K562 (cell line): ENCODE measurements at regions not wholly inside any gene's neighbourhood (a gene's known extent, or its start where the extent isn't known, plus 50 kb on each side); places are given as distances from the start of the nearest gene placed in this dataset.
A peak's percentile ranks its signal among the peaks of the same experiment; 100 is the strongest.

ENCODE experiments used
- ATAC-seq: fragments of 200-7000 bp; cut with Tn5 transposase; 3 replicates; pipeline ENCODE4 v1.9.1; 2020; ENCODE audit warnings: moderate library complexity
- BruUV-seq: library from RNA; stranded (reverse); fragments of 400-500 nt; replicated peaks from 2 replicates; lab custom pipeline; 2021; lab: Mats Ljungman, UMichigan
- CTCF ChIA-PET: fragments of 300-600 bp; formaldehyde crosslinking; extraction: SDS; loops from one replicate; lab custom pipeline; 2021; ENCODE audit warnings: low intra/inter-chr PET ratio; lab: Yijun Ruan, JAX
- POLR2A ChIA-PET: fragments of 300-600, 350-650 bp; sonication (Branson Sonifier 250); formaldehyde crosslinking; extraction: SDS; loops from one replicate; lab custom pipeline; 2021; ENCODE audit warnings: antibody characterized with exemption, inconsistent platforms; lab: Yijun Ruan, JAX
- DNase-seq, 4 experiments: peaks; one replicate each; pipeline versions ENCODE4 v3.0.0 to v3.0.0-alpha.2; 2011 to 2018; ENCODE audit warnings: low spot score in 3 of 4, mixed read lengths in 3 of 4; ENCODE audit errors: extremely low read depth in 1 of 4
- FAIRE-seq: peaks from 2 replicates; lab custom pipeline; 2011; peaks lifted over from hg19 to GRCh38; lab: Jason Lieb, UNC
- H2AFZ ChIP-seq: 2 replicates; pipeline ENCODE4 v1.6.0; 2011; ENCODE audit warnings: low read depth, low read length, control low read depth, inconsistent platforms
- H3K27ac ChIP-seq: fragments of 200-600 bp; 3 replicates; pipeline ENCODE4 v1.8.0; 2011; ENCODE audit warnings: low read depth, mild to moderate bottlenecking, control low read depth, inconsistent platforms, low read length, moderate library complexity, mixed read lengths; ENCODE audit errors: extremely low read depth
- H3K27me3 ChIP-seq, 2 experiments: fragments of 300-600 bp in 1 of 2; 2 replicates in 1 of 2; 3 replicates in 1 of 2; pipeline versions ENCODE4 v1.6.0 to v1.8.0; 2011; ENCODE audit warnings: inconsistent platforms in 2 of 2, low read length in 2 of 2, mild to moderate bottlenecking in 1 of 2, mixed read lengths in 1 of 2, moderate library complexity in 1 of 2; ENCODE audit not compliant: control insufficient read depth in 2 of 2, insufficient read depth in 2 of 2
- H3K36me3 ChIP-seq: fragments of 300-600 bp; 3 replicates; pipeline ENCODE4 v1.8.0; 2011; ENCODE audit warnings: mild to moderate bottlenecking, low read length, inconsistent platforms; ENCODE audit not compliant: control insufficient read depth, insufficient read depth
- H3K4me1 ChIP-seq, 2 experiments: fragments of 200-600 bp in 1 of 2; replicated peaks in 1 of 2; 2 replicates in 1 of 2; 3 replicates in 1 of 2; pipeline versions ENCODE4 v1.5.1 to v1.8.0; 2011; ENCODE audit warnings: inconsistent platforms in 2 of 2, low read length in 2 of 2, mild to moderate bottlenecking in 1 of 2, mixed read lengths in 1 of 2, moderate library complexity in 1 of 2; ENCODE audit not compliant: control insufficient read depth in 2 of 2, insufficient read depth in 2 of 2
- H3K4me2 ChIP-seq: 2 replicates; pipeline ENCODE4 v1.6.1; 2011; ENCODE audit warnings: low read length, control low read depth, inconsistent platforms, mixed read lengths; ENCODE audit not compliant: insufficient read depth
- H3K4me3 ChIP-seq: fragments of 200-600 bp; sonication (generic), shearing (Covaris generic); 2 replicates; pipeline ENCODE4 v1.5.1; 2016; ENCODE audit warnings: control low read depth, inconsistent platforms
- H3K79me2 ChIP-seq: fragments of 200-600 bp; 3 replicates; pipeline ENCODE4 v1.8.0; 2011; ENCODE audit warnings: low read length, inconsistent platforms; ENCODE audit not compliant: control insufficient read depth, insufficient read depth
- H3K9ac ChIP-seq, 2 experiments: 2 replicates each; pipeline versions ENCODE4 v1.6.0 to v1.6.1; 2011; ENCODE audit warnings: low read depth in 2 of 2, low read length in 2 of 2, control low read depth in 1 of 2, inconsistent platforms in 1 of 2, mild to moderate bottlenecking in 1 of 2, mixed read lengths in 1 of 2; ENCODE audit not compliant: insufficient read depth in 1 of 2
- H3K9me1 ChIP-seq: one replicate; pipeline ENCODE4 v1.6.0; 2011; ENCODE audit warnings: inconsistent platforms, mild to moderate bottlenecking, low read length, moderate library complexity; ENCODE audit not compliant: control insufficient read depth, insufficient read depth
- H3K9me3 ChIP-seq: replicated peaks from 2 replicates; pipeline ENCODE4 v1.5.1; 2011; ENCODE audit warnings: low read depth, low read length, inconsistent platforms; ENCODE audit not compliant: control insufficient read depth, insufficient read depth
- H4K20me1 ChIP-seq: replicated peaks from 2 replicates; pipeline ENCODE4 v1.6.1; 2011; ENCODE audit warnings: low read length, inconsistent platforms, mixed read lengths; ENCODE audit not compliant: control insufficient read depth, insufficient read depth
- ATF1 ChIP-seq, 2 experiments: fragments of 450-650 bp in 1 of 2; IDR thresholded peaks; 2 replicates each; pipeline ENCODE4 v1.6.1; 2016; ENCODE audit warnings: missing compliant biosample characterization in 1 of 2, missing genetic modification characterization in 1 of 2
- CBFA2T2 ChIP-seq: fragments of 450-650 bp; conservative IDR thresholded peaks from 2 replicates; pipeline ENCODE4 v1.6.1; 2017; ENCODE audit warnings: mild to moderate bottlenecking
- CHD7 ChIP-seq: fragments of 200-600 bp; sonication (generic); IDR thresholded peaks from one replicate; pipeline ENCODE4 v1.6.1; 2012; ENCODE audit warnings: mild to moderate bottlenecking, low read depth, low read length, inconsistent platforms
- JUN ChIP-seq, 2 experiments: sonication (generic) in 1 of 2; formaldehyde crosslinking in 1 of 2; IDR thresholded peaks; 2 replicates each; pipeline versions ENCODE4 v1.6.1 to v1.8.0; 2012 to 2022; ENCODE audit warnings: borderline replicate concordance in 2 of 2, mild to moderate bottlenecking in 2 of 2, improper control_type of control experiment in 1 of 2, low read depth in 1 of 2, low read length in 1 of 2, missing genetic modification reagents in 1 of 2
- RBFOX2 ChIP-seq: fragments of 200-400 bp; formaldehyde crosslinking; IDR thresholded peaks from 2 replicates; pipeline ENCODE4 v1.6.1; 2017; ENCODE audit warnings: low read depth, mild to moderate bottlenecking, low read length, moderate library complexity
- XRCC4 ChIP-seq: IDR thresholded peaks from one replicate; pipeline ENCODE4 v1.6.1; 2011; ENCODE audit not compliant: insufficient read depth, insufficient read length; ENCODE audit errors: extremely low read depth
- ZBED1 ChIP-seq: IDR thresholded peaks from 2 replicates; pipeline ENCODE4 v1.6.1; 2014
- ZNF165 ChIP-seq: fragments of 250-450 bp; sonication (Bioruptor Pico); IDR thresholded peaks from 2 replicates; pipeline ENCODE4 v1.4.0; 2020; ENCODE audit warnings: borderline replicate concordance
- ZNF830 ChIP-seq: fragments of 250-450 bp; sonication (Bioruptor Pico); IDR thresholded peaks from 2 replicates; pipeline ENCODE4 v1.5.0; 2021; ENCODE audit warnings: mild to moderate bottlenecking
- ZZZ3 ChIP-seq: fragments of 450-650 bp; IDR thresholded peaks from 2 replicates; pipeline ENCODE4 v1.6.1; 2016; ENCODE audit warnings: antibody characterized with exemption, mild to moderate bottlenecking, moderate library complexity
- WGBS: fragments of 100-300 bp; shearing (Covaris generic); methylation state at CpG from one replicate; pipeline ENCODE4 v1.1.6; 2016; ENCODE audit warnings: low coverage, mixed read lengths; ENCODE audit not compliant: insufficient coverage; ENCODE audit errors: missing lambda C conversion rate; 5-methylcytosine and 5-hydroxymethylcytosine counted together
- in situ Hi-C: fragments of 300-500 bp; cut with MboI; formaldehyde crosslinking; loops from 4 replicates; pipeline ENCODE4 v1.15.0; 2018; ENCODE audit warnings: inconsistent platforms, mixed read lengths
- intact Hi-C: fragments of 100-400 bp; cut with micrococcal nuclease; formaldehyde crosslinking; loops from 2 replicates; pipeline ENCODE4 v1.14.2; 2022
- TF ChIP-seq, protein P1 (sequence below): IDR thresholded peaks from 3 replicates; pipeline ENCODE4 v1.6.1; 2011; ENCODE audit warnings: borderline replicate concordance, mild to moderate bottlenecking; ENCODE audit not compliant: insufficient read length, insufficient read depth

GRCh38 chr10:33815776-33816175, 481.3 kb upstream of the NRP1 start:
- BruUV-seq = no TSS peak
- Histone ChIP-seq H3K79me2 (no peaks in the 10 kb centered on the region), H3K9ac (no peak overlapping the region), H3K36me3 (no peaks in the 10 kb centered on the region), H3K9me3 (no peaks in the 10 kb centered on the region), H3K27ac (no peak overlapping the region), H3K4me1 (no peaks in the 10 kb centered on the region), H3K27me3 (no peaks in the 10 kb centered on the region), H2AFZ (no peak overlapping the region), H3K4me3 (no peak overlapping the region), H3K9me1 (no peaks in the 10 kb centered on the region), H4K20me1 (no peaks in the 10 kb centered on the region), H3K4me2 (no peak overlapping the region)
- in situ Hi-C loops (no loop called here), intact Hi-C loops (no loop called here)
- ATAC-seq = peak; percentile 36; the same call in 1 of the 3 replicates
- no peak for TF ChIP-seq ZZZ3
- TF ChIP-seq ATF1 (CRISPR knock-in tag; IDR thresholded peaks at IDR 0.05) = no peak
- TF ChIP-seq ATF1 (tag; IDR thresholded peaks at IDR 0.05) = no peak
- TF ChIP-seq RBFOX2 = no peak
- TF ChIP-seq ZNF830 (CRISPR knock-in tag) = no peak
- no peak for TF ChIP-seq JUN (IDR thresholded peaks at IDR 0.05; ENCODE audit: borderline replicate concordance, low read depth, low read length)
- no peak for TF ChIP-seq JUN (CRISPR knock-in tag; IDR thresholded peaks at IDR 0.05; ENCODE audit: borderline replicate concordance)
- no peak for TF ChIP-seq ZBED1
- TF ChIP-seq ZNF165 (CRISPR knock-in tag) = no peak
- TF ChIP-seq CHD7 = no peak
- TF ChIP-seq, protein P1, sequence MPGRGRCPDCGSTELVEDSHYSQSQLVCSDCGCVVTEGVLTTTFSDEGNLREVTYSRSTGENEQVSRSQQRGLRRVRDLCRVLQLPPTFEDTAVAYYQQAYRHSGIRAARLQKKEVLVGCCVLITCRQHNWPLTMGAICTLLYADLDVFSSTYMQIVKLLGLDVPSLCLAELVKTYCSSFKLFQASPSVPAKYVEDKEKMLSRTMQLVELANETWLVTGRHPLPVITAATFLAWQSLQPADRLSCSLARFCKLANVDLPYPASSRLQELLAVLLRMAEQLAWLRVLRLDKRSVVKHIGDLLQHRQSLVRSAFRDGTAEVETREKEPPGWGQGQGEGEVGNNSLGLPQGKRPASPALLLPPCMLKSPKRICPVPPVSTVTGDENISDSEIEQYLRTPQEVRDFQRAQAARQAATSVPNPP = no peak
- no peak for TF ChIP-seq XRCC4
- TF ChIP-seq CBFA2T2 = no peak
- no peak for FAIRE-seq
- WGBS = 7% methylated on average over 4 of the region's 4 CpGs
- CTCF ChIA-PET = no interaction called here
- POLR2A ChIA-PET = no interaction called here
- peak in 1 of 4 experiments; percentile 30 for DNase-seq
